ENCODE measurements at regions not wholly inside any gene's neighbourhood (a gene's known extent, or its start where the extent isn't known, plus 50 kb on each side); places are given as distances from the start of the nearest gene placed in this dataset.

DNA sequence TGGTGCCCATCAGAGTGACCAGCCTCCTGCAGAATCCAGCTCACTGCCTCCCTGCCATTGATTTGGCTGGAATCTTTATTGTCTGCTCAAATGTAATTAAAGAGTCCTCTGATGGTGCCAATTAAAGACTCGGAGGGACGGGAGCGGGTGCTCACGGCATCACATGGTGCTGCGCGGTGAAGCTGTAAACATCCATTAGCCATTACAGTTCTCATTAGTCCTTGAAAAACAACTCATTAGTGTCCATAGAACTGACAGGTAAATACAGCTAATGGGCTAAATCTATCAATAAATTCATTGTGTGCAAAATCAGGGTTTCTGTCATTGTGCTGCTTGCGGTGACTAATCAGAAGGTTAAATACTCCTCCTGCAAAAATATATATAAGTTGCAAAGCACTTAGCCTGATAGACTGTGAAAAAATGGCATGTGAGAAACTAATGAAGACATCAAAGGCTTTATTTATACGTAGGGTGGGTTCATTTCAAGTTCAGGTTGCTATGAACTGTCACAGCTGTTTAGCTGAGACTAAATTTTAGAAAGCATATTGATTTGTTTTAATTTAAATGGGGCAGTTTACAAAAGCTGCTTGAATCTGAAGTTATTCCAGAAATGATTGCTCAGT is 289.8 kb upstream of the POU3F1 start:
- no peak for DNase-seq (ENCODE audit: low read depth in 3 of 3)

DNA sequence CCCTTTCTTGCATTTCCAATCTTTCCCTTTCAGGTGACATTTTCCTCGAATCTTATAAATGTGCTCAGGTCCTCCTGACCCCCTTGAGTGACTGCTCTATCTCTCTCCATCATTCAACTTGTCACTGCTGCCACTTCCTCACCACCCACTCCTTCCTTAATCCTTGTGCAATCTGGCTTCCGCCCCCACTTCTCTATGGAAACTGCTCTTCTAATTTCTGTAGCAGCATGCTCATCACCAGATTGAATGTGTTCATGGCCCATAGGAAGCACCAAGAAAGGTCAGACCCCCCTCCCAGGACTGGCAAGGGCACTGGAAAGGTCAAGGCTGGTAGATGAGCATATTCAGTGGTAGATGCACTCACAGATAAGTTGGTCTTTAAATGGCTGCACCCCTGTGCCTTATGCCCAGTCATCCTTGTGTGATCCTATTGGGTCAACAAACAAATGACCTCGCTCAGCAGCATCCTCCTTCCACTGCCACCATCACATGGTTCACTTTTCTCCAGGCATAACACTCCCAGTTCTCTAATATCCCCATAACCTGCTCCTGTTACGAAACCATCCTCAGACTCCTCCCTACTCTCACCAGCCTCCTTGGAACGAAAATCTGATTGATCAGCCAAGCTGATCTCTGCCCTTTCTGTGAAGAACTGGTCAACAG is 288.5 kb upstream of the POU3F1 start:
- peak in 1 of 3 donors; percentile 20 for DNase-seq (ENCODE audit: low read depth in 3 of 3)

- no peak for DNase-seq (ENCODE audit: low read depth in 3 of 3)
These were observed 286.2 kb upstream of the POU3F1 start for GRCh38 chr1:38332649-38333310.

GRCh38 chr1:38331496-38332210 is 285.1 kb upstream of the POU3F1 start:
- DNase-seq (ENCODE audit: low read depth in 3 of 3) = no peak

DNA sequence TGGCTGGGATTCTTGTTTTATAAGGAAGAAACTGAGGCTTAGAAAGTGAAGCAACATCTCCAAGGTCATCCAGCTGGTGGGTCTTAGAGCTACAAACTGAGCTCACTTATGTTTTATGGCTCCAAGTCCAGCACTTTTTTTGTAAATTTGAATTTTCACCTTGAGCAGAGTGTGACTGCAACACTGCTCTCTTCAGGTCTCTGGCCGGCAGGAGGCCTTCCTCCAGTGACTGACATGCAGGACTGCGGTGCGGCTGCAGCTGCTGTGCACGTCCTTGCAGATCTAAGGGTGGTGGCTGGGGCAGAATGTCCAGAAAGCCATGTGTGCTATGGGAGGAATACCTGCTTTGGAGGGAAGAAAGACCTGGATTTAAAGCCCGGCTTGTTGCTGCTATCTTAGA is 284.2 kb upstream of the POU3F1 start:
- no peak for DNase-seq (ENCODE audit: low read depth in 3 of 3)

- no peak for DNase-seq (ENCODE audit: low read depth in 3 of 3)
These were observed 283.1 kb upstream of the POU3F1 start for GRCh38 chr1:38329644-38330043.

DNA sequence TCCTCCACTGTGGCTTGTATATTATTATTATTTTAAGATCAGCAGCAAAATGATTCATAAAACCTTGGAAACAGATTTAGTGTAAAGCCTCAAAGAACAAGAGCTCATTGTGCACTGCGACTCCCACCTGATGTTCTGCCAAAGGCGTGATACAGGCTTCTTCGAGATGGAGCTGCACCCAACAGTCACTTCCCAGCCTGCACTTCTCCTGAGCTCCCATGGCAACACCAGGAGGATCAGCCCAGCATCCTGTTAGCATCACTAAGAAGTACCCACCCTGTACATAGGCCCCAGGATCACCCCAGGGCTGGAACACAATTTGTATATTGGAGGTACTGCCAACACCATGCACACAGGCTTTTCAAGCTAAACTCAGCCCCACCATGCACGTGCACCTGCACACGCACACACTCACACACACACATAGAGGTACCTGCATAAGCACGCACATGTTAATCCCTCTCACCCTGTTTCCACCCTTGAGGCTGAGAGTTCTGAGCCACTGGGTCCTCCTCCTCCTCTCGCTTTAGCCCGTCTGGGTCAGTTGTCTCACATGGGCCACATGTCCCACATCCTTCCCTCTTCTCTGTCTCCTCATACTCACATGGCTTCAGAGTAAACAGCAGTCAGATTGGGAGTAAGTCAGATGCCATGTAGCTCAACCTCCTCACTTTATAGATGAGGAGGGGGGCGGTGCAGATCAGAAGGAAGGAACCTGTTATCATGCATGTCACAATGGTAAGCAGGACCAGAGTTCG is 281.9 kb upstream of the POU3F1 start:
- DNase-seq (ENCODE audit: low read depth in 3 of 3) = no peak

- DNase-seq (ENCODE audit: low read depth in 3 of 3) = no peak
These were observed 281.0 kb upstream of the POU3F1 start for GRCh38 chr1:38327559-38327973.

GRCh38 chr1:38326856-38327255 is 280.3 kb upstream of the POU3F1 start:
- DNase-seq (ENCODE audit: low read depth in 3 of 3) = no peak

DNA sequence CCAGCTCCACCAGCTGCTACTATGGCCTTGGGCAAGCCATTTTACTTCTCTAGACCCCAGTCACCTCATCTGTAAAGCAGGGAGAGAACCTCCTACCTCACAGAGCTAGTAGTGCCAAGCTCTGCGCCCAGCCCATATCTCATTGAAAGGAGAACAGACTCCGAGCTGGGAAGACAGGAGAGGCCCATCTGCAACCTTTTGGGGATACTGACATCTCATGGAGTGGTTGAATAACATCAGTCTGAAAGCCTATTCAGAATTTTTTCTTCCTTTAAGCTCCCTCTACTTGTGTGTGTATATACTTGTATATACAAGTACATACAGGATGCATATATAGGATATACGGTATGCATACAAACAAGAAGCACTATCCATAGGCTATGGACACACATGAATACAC is 279.5 kb upstream of the POU3F1 start:
- no peak for DNase-seq (ENCODE audit: low read depth in 3 of 3)

- DNase-seq (ENCODE audit: low read depth in 3 of 3) = no peak
These were observed 266.2 kb upstream of the POU3F1 start for GRCh38 chr1:38312753-38313152.

DNA sequence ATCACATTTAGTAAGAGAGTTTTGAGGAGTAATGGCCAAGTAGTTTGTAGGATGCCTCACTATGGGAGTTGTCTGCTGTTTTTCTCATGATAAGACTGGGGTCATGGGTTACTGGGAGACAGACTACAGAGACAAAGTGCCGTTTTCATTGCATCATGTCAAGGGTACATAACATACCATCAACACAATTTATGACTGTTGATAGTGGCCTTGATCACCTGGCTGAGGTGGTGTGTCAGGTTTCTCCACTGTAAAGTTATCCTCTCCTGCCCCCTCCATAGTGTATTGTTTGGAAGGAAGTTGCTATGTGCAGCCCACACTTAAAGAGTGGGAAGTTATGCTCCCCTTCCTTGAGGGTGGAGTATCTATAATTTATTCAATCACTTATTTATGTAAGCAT is 263.5 kb upstream of the POU3F1 start:
- DNase-seq (ENCODE audit: low read depth in 3 of 3) = no peak

DNA sequence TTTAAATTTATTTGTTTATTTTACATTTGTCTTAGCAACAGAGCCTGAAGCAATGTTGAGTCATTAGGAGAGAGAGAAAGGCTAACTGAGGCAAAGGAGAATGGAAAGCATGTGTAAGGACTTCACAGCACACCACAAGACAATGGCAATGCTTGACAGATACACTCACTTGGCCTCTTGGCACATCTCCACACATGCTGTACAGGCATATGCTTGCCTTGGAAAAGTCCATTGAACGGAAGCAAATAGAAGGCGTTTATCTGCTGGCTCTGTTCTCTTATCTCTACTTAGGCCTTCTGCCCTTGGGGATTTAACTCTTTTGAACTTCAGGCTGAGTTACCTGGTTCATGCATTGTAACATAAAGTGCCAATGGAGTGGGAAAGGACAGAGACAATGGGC is 262.2 kb upstream of the POU3F1 start:
- DNase-seq (ENCODE audit: low read depth in 3 of 3) = no peak

DNA sequence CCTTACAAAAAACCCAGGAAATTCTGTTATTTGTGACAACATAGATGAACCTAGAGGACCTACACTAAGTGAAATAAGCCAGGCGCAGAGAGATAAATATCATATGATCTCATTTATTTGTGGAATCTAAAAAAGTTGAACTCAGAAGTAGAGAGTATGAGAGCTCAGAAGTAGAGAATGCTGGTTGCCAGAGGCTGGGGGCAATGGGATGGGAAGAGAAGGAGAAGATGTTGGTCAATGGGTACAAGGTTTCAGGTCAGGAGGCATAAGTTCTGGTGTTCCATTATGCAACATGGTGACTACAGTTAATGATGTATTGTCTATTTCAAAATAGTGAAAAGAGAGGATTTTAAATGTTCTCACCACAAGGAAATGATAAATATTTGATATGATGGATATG is 259.1 kb upstream of the POU3F1 start:
- no peak for DNase-seq (ENCODE audit: low read depth in 3 of 3)

- DNase-seq (ENCODE audit: low read depth in 3 of 3) = no peak
These were observed 257.2 kb upstream of the POU3F1 start for GRCh38 chr1:38303843-38304242.

GRCh38 chr1:38301040-38301439 is 254.4 kb upstream of the POU3F1 start:
- DNase-seq (ENCODE audit: low read depth in 3 of 3) = no peak

DNA sequence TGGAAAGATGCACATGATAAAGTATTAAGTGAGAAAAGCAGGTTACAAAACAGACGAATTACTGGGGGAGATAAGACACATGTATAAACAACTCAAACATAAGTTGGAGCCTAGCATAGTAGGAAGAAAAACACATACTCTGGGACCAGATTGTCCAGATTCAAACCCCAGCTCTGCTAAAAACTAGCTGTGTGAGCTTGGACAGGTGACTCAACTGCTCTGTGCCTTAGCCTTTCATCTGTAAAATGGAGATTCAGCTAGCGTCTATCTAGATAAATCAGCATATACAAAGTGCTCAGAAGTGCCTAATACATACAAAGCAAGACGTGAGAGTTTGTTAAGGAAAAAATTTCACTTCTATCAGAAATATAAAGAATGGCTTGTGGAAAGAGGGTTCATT is 254.0 kb upstream of the POU3F1 start:
- DNase-seq (ENCODE audit: low read depth in 3 of 3) = no peak

- DNase-seq (ENCODE audit: low read depth in 3 of 3) = no peak
These were observed 251.2 kb upstream of the POU3F1 start for GRCh38 chr1:38297842-38298241.

GRCh38 chr1:38297246-38297645 is 250.7 kb upstream of the POU3F1 start:
- DNase-seq (ENCODE audit: low read depth in 3 of 3) = no peak

GRCh38 chr1:38296047-38296446 is 249.5 kb upstream of the POU3F1 start:
- DNase-seq (ENCODE audit: low read depth in 3 of 3) = no peak

GRCh38 chr1:38293567-38293966 is 247.0 kb upstream of the POU3F1 start:
- no peak for DNase-seq (ENCODE audit: low read depth in 3 of 3)

- no peak for DNase-seq (ENCODE audit: low read depth in 3 of 3)
These were observed 246.4 kb upstream of the POU3F1 start for GRCh38 chr1:38292969-38293368.

Measured in stimulated activated CD4-positive, alpha-beta T cell treated with anti-CD3 and anti-CD28 coated beads, TNF-alpha, amount 100 ng/mL, for 48 hours (primary cell).